Central memory CD4-positive, alpha-beta T cell (primary cell): ENCODE measurements at regions not wholly inside any gene's neighbourhood (a gene's known extent, or its start where the extent isn't known, plus 50 kb on each side); places are given as distances from the start of the nearest gene placed in this dataset.

Experiments
- DNase-seq: peaks from one replicate; pipeline ENCODE4 v3.0.0; 2022

- no peak for DNase-seq
These were observed 64.3 kb downstream of the DMRTA2 start for GRCh38 chr1:50358962-50359361.

DNA sequence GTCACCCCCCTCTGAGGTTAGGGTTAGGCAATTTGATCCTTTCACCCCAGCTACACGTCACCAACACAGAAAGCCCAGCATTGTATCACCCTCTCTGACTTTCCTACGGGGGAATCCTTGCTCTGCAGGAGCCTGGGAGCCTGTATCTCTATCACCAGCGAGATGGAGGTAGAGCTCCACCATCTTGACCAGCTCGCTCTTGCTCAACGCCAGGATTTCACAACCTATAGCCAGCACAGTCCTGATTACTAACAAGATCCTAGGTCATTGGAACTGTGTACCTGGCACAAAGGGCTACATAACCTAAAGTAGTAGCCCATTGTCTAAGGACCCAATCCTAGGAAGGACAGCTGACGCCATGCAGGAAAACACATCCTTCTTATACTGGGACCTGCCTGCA is 66.1 kb downstream of the DMRTA2 start:
- DNase-seq = no peak

DNA sequence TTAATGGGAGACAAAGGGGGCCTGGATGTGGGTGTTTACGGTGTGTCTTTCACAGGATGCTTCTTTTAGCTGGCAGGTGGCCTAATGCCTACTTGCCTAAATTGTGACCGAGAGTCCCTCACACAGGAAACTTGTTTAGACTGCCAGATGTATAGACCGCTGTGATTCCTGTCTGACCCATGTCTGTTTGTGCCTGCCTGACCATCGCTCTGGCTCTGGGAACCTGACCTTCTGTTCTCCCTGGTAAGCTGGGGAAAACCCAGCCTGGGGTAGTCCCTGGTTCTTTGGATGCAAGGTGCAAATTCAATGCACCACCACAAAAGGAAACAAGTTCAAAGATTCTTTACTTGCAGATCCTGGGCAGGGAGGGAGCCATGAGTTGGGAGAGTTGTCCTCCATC is 68.4 kb downstream of the DMRTA2 start:
- DNase-seq = no peak

- no peak for DNase-seq
These were observed 70.8 kb downstream of the DMRTA2 start for GRCh38 chr1:50352428-50352827.

DNA sequence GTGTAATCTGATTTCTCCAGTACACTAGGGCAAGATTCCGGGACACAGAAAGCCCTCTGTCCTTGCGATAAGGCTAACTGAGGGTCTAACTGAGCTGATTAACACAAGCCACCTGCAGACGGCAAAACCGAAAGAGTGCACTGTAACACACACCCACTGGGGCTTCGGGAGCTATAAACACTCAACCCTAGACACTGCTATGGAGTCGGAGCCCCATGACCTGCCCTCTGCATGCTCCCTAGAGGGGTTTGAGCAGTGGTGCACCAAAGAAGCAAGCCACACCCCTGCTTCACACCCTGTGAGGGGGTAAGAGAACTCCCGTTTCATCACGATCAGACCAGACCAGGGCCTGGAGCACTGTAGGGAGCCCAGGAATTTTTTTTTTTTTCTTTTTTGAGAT is 72.4 kb downstream of the DMRTA2 start:
- DNase-seq = no peak

DNA sequence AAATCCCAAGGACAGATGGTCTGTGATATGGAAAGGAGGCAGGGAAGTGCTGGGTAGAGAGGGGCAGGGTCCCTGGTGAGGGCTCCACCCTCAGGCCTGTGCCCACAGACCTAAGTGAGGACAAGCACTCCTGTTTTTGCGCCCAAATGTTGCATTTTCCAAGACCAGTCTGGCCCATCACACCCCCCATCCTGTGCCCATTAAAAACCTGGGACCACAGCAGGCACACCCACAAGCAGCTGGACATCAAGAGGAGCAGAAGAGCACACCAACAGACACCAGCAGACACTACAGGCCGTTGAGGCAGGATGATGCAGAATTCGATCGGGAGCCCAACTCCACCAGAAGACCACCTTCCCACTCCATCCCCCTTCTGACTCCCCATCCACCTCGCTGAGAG is 72.8 kb downstream of the DMRTA2 start:
- DNase-seq = no peak

DNA sequence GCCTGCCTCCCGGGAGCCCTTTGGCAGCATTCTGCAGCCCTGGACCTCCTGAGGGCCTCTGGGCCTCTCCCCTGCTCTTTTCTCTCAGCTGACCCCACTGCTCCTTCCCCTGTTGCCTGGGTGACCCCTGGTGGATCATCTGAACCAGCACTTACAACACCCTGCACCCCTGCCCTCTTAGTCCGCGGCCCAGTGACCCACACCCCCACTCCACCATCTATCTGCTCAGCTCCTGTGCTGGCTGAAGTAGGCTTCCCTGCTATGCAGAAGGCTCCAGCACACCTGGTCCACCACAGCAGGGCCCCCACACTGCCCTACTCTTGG is 74.0 kb downstream of the DMRTA2 start:
- DNase-seq = no peak

DNA sequence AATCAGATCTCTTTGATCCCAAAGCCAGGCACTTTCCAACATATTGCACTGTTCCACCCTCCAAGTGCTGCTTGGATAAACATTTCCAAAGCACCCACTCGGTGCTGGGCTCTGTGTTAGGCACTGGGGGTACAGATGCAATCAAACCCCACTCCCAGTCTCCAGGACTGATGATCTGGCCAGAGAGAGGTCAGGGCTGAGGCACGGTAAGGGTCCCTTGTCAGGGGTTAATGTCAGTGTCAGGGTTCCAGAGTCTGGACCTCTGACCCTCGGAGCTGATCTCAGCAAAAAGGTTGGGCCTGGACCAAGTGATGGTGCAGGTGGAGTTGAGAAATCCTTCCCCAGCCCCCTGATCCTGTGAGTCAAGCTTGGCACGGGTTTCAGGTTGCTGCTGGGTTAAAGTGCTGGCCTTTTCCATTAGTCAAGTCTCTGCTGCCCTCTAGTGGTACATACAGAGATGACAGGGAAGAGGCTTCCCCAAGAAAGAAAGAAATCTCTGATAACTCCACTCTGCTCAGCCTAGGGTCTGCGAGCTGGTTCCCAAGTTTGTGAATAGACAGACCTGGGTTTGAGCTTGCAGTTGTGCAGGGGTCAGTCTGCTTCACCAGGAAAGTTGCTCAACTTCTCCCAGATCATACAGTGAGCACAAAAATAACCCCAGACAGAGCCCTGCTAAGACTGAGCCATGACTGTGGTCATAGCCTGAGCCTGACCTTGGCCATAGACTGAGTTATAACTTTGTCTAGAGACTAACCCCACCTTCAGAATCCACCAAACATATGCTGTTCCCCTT is 74.6 kb downstream of the DMRTA2 start:
- peak; percentile 17 for DNase-seq

DNA sequence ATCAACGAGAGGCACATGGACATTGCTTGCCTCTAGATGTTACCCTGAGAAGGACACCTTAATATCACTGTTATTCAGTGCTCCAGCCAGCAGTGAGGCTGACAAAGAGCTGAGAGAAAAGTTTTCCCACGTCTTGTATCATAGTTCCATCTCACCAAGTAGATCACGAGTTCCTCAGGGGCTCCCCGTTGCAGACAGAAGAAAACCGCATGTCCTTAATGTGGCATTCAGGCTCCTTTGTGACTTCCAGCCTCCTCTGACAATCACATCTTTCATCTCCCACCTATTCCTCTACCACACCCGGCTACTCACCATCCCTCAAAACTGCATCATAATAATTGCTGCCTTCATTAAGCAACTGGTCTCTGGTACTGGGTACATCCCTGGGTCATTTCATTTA is 75.3 kb downstream of the DMRTA2 start:
- DNase-seq = no peak

DNA sequence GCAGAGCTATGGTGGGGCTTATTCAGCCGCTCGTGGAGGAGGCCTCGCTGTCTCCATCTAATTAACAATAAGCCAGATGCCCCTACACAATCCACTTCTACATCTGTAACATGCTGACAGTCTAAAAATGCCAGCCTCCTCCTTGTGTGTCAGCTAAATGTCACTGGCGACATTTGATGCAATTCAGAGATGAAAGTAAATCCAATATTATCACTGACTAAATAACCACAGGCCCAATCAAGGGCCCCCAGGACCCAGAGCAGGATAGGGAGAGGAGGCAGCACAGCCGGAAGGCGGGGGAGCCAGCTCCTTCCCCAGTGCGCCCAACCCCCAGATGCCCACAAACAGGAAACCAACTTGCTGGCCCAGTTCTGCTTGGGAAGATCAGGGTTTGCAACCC is 76.6 kb downstream of the DMRTA2 start:
- DNase-seq = no peak

- DNase-seq = no peak
These were observed 79.9 kb downstream of the DMRTA2 start for GRCh38 chr1:50343323-50343722.

DNA sequence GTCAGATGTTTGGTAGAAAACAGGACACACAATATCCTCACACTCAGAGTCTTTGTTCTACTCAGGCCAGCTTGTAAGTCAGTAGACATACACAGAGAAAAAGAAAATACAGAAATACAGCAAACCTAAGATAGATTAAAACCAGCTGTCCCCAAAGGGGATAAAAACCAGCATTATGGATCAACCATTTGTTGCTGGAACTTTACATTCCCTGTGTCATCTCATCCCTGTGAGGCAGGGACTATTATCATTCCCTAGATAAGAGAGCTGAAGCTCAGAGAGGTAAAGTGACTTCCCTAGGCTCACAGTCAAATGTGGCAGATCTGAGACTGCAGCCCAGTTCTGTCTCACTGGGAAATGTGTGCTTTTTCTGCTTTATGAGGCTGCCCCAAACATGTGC is 80.7 kb downstream of the DMRTA2 start:
- no peak for DNase-seq

- no peak for DNase-seq
These were observed 88.2 kb downstream of the DMRTA2 start for GRCh38 chr1:50335036-50335435.

GRCh38 chr1:50333595-50333974 is 89.7 kb downstream of the DMRTA2 start:
- no peak for DNase-seq

DNA sequence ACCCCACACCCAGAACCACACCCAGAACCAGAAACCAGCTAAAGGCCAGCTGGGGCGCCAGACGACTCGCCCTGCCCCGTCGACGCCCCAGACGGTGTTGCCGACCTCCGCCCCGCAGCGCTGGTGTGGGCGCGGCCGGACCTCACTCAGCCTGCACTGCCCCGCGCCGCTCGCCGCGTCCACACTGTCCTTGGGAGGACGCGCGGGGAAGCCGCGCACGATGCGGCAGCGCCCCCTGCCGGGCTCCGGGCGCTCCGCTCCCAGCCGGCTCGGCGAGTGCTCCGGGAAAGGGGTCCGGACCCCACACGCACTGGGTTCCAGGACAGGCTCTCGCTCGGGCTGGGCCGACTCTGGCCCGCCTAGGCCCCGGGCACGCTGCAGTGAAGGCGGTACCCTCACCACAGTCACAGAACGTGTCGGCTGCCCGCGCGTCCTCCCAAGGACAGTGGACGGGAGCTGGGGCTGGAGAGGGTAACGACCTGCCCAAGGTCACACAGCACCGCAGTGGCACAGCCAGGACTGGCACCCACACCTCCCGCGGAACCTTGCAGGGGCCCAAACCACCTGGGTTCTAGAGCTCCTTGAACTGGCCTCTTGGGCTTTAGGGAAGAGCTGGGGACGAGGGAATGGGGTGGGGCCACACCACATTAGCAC is 90.2 kb downstream of the DMRTA2 start:
- DNase-seq = peak; percentile 13

DNA sequence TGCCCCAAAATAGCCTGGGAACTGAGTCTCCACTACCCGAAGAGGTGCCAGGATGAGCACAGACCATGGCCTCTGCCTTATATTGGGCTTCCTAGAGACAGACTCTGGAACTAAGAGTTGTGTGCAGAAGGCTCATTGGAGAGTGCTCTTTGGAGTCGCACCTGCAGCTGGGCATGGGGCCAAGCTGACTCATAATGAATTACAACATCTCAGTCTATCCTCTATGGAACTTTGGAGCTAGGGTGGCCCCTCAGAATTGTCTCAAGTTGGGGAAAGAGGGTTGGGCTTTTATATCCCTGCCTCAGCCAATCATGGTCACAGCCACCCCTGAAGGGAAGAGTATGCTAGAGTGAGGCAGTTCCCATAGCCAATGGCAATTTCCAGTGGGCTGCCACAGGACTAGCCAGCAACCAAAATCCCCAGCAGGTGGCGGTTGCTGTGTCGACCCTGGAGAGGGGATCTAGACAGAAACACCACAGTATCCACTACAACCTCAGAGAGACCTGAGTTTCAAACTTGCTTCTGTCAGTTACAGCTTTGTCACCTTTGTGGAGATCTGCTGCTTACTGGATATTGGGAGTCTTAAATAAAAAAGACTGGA is 93.8 kb downstream of the DMRTA2 start:
- DNase-seq = no peak

GRCh38 chr1:50328552-50328951 is 94.7 kb downstream of the DMRTA2 start:
- DNase-seq = no peak

DNA sequence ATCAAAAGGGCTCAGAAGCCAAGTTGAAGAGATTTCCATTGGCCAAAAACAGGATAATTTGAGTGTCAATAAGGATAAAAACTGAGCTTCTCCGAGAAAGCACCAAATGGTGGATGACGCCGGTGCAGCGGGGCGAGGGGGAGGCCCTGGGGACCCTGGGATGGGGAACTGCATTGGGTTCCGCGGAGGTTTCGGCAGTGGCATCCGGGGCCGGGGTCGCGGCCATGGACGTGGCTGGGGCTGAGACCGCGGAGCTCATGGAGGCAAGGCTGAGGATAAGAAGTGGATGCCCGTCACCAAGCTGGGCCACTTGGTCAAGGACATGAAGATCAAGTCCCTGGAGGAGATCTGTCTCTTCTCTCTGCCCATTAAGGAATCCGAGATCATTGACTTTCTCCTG is 97.2 kb downstream of the DMRTA2 start:
- DNase-seq = no peak

DNA sequence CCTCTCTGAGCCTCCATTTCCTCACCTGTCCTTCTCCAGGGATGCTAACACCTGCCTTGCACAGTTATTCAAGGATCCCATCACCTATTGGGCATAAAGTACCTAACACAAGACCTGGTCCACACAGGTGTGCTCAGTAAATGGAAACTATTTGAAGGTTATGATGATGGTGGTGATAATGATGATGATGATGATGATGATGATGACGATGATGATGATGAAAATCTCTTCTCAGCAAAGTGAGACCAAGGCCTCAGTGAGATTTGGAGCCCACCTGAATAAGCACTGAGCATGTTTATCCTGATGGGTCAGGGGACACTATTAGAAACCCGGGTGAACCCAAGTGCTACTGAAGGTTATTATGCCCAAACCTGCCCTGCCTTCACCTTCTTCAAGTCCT is 100.7 kb downstream of the DMRTA2 start:
- DNase-seq = no peak

DNA sequence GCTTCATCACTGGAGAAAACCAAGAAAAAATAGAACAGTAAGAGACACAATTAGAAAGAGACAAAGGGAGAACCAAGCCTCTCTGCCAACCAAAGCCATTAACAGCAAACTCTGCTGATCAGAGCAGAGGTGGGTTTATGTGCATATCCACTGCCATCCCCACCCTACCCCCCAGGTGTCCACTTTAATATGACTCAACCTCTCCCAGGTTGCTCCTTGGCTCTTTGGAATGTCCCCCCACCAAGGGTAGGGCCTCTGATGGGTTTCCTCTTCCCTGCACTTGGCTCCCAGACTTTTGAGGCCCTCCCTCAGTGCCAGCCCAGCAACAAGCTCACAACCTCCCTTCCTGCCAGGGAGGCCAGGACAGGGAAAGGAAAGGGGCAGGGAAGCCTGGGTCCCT is 104.8 kb downstream of the DMRTA2 start:
- no peak for DNase-seq

DNA sequence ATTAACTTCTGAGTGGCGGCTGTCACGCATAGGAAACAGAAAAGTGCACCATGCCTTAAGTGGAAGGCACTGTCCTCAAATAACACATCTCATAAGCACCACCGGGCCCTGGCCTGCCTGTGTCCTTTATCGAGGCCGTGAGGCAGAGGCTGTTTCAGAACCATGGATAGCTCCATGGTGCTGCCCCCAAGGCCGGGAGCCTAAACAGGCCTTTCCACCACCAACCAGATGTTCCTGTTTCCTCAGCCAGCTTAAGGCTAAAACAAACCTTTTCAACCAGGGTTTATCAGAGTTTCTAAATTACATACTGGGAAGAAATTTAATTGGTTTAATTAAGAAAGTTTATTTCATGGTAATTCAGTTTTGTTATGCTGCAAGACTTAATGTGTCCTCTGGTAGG is 114.4 kb downstream of the DMRTA2 start:
- no peak for DNase-seq

DNA sequence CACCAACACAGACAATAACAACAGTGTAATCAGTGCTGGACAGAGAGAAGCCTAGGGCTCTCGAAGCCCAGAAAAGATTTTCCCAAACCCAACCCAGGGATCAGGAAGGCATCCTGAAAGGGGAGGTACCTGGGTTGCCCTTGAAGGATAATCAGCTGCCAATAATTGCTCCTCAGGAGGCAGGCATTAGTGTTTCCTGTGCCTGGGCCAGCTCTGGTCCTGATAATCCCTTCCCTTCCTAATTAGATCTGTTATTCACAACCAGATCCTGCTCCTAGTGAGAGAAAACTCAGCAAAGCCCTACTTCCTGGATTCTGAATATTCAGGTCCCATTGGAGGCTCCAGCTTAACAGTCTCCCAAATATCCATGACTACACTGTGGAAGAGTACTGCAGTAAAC is 117.4 kb downstream of the DMRTA2 start:
- DNase-seq = no peak

DNA sequence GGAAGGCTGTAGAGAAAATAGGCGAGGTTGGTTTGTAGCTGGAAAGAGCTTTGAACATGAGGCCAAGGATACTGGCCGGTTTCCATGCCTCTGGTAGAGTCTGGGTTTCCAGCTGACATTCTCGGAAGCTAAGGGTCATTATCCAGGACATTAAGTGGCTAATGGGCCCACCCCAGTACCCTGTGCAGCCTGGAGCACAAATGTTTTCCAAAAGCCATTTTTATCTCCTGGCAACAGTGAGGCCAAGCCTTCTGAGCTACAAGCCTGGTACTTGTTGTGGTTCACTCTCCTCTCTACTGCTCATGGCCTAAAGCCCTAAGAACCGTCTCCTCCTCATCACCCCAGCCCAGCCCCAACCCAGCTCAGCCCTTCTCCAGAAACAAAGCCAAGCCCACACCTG is 122.9 kb downstream of the DMRTA2 start:
- DNase-seq = no peak

GRCh38 chr1:50295566-50295965 is 127.7 kb downstream of the DMRTA2 start:
- no peak for DNase-seq

DNA sequence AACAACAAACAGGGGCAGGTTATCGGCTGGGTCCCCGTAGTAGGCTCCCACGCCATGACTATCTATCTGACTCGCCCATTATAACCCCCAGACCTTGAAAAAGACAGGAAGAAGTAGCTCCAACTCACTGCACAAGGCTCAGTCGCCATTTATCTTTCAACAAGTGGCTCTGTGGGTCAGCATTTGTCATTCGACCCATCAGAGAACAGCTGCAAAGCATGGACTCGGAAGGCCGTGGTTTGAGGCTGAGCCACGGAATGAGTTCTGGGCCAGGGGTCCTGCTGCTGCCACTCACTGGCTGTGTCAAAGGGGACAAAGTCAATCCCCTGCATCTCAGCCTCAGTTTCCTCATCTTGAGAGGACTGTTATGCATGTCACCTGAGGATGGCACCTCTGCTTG is 131.0 kb downstream of the DMRTA2 start:
- no peak for DNase-seq
